Lower lobe of right lung (tissue), 2 donors: ENCODE measurements at regions not wholly inside any gene's neighbourhood (a gene's known extent, or its start where the extent isn't known, plus 50 kb on each side); places are given as distances from the start of the nearest gene placed in this dataset.

Source experiments
- ATAC-seq, 2 donors: fragments of 200-7000 bp; cut with Tn5 transposase; one replicate each; pipeline ENCODE4 v1.9.1; 2020 to 2022; ENCODE audit warnings: mild to moderate bottlenecking in 2 of 2, moderate library complexity in 2 of 2
- DNase-seq: peaks from one replicate; pipeline ENCODE4 v3.0.0-alpha.2; 2020
- H3K27ac ChIP-seq: fragments of 200-600 bp; one replicate; pipeline ENCODE4 v1.8.0; 2022
- H3K27me3 ChIP-seq: fragments of 200-600 bp; one replicate; pipeline ENCODE4 v1.8.0; 2022; ENCODE audit warnings: low read depth
- H3K36me3 ChIP-seq: fragments of 200-600 bp; one replicate; pipeline ENCODE4 v1.8.0; 2022; ENCODE audit warnings: mild to moderate bottlenecking
- H3K4me1 ChIP-seq: fragments of 200-600 bp; one replicate; pipeline ENCODE4 v1.8.0; 2022
- H3K4me3 ChIP-seq: fragments of 200-600 bp; one replicate; pipeline ENCODE4 v1.8.0; 2022; ENCODE audit warnings: mild to moderate bottlenecking
- H3K9me3 ChIP-seq: fragments of 200-600 bp; one replicate; pipeline ENCODE4 v1.8.0; 2022
- CTCF ChIP-seq: fragments of 200-600 bp; IDR thresholded peaks from one replicate; pipeline ENCODE4 v1.8.0; 2022; ENCODE audit warnings: antibody characterized with exemption, mild to moderate bottlenecking
- intact Hi-C: fragments of 100-400 bp; cut with DNase I; formaldehyde crosslinking; loops from one replicate; pipeline ENCODE4 v1.11.0; 2022
- donor health status: DM: no; HTN: yes; CAD: no; lungs with severe emphysema.

DNA sequence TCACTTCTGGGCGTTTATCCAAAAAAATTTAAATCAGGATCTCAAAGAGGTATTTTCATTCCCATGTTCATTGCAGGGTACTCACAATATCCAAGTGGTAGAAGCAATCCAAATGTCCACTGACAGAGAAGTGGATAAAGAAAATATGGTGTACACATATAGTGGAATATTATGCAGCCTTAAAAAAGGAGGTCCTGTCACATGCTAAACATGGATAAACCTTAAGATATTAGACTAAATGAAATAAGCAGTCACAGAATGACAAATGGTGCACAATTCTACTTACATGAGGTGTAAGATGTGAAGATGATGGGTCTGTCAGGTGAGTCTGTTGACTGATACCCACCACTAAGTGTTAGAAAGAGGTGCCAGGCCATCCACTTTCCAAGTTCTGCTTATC, 140.6 kb downstream of the THNSL2 start:
- DNase-seq (no peak), ATAC-seq (no peak)
- H3K27me3 ChIP-seq: no peaks in the 10 kb centered on the region
- H3K36me3 ChIP-seq: no peaks in the 10 kb centered on the region
- intact Hi-C loops: no loop called here
- no peak overlapping the region for H3K4me3 ChIP-seq
- H3K9me3 ChIP-seq: no peaks in the 10 kb centered on the region
- no peak for TF ChIP-seq CTCF
- H3K4me1 ChIP-seq: no peaks in the 10 kb centered on the region
- H3K27ac ChIP-seq: no peak overlapping the region

DNA sequence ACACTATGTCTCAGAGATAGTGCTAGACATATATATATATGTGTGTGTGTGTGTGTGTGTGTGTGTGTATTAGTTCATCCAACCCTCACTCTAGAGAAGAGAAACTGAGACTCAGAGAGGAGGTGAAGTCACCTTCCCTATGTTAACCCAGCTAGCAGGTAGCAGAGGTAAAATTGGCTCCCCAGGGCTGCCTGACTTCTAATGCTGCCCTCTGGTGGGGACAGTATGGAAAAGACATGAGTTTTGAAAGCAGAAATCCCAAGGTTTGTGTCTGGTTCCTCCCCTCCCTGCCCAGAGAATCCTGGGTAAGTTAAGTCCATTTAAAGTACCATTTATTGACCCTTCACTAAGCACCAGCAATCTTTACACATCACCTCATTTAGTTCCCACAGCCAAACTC, 137.7 kb downstream of the THNSL2 start:
- H3K36me3 ChIP-seq: no peaks in the 10 kb centered on the region
- peak in 1 of 2 donors; percentile 56 for ATAC-seq
- H3K4me1 ChIP-seq: no peaks in the 10 kb centered on the region
- no peak for DNase-seq
- H3K27ac ChIP-seq: no peak overlapping the region
- intact Hi-C loops: no loop called here
- TF ChIP-seq CTCF: peak; percentile 25
- H3K4me3 ChIP-seq: no peak overlapping the region
- no peaks in the 10 kb centered on the region for H3K9me3 ChIP-seq
- H3K27me3 ChIP-seq: no peaks in the 10 kb centered on the region

GRCh38 chr2:88303865-88304264, 133.7 kb downstream of the THNSL2 start:
- TF ChIP-seq CTCF: no peak
- Histone ChIP-seq H3K27ac (no peak overlapping the region), H3K27me3 (no peaks in the 10 kb centered on the region), H3K36me3 (no peaks in the 10 kb centered on the region), H3K4me3 (no peak overlapping the region), H3K9me3 (no peaks in the 10 kb centered on the region), H3K4me1 (no peaks in the 10 kb centered on the region)
- ATAC-seq (no peak), DNase-seq (no peak)
- intact Hi-C loops: no loop called here

DNA sequence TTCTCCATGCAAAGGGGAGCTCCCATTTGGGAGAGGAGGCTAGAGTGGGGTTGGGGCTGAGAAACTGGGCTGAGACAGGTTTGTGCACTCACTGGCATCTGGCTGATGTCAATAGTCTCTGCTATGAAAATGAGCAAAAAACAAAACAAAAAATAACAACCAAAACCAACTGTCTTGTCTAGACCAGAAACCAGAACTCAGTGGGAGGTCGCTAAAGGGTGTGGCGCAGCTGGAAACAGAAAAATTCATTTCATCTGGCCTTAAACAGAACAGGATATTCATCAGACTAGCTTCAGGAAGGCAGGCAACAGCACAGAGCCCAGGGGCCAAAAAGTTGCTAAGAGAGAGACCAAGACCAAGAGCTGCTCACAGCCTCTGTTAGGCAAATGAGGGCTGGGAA, 126.1 kb downstream of the THNSL2 start:
- H3K36me3 ChIP-seq: no peaks in the 10 kb centered on the region
- intact Hi-C loops: no loop called here
- DNase-seq (no peak), ATAC-seq (no peak)
- TF ChIP-seq CTCF: no peak
- H3K4me1 ChIP-seq: no peaks in the 10 kb centered on the region
- H3K27ac ChIP-seq: no peak overlapping the region
- no peaks in the 10 kb centered on the region for H3K27me3 ChIP-seq
- H3K4me3 ChIP-seq: no peak overlapping the region
- H3K9me3 ChIP-seq: no peaks in the 10 kb centered on the region

DNA sequence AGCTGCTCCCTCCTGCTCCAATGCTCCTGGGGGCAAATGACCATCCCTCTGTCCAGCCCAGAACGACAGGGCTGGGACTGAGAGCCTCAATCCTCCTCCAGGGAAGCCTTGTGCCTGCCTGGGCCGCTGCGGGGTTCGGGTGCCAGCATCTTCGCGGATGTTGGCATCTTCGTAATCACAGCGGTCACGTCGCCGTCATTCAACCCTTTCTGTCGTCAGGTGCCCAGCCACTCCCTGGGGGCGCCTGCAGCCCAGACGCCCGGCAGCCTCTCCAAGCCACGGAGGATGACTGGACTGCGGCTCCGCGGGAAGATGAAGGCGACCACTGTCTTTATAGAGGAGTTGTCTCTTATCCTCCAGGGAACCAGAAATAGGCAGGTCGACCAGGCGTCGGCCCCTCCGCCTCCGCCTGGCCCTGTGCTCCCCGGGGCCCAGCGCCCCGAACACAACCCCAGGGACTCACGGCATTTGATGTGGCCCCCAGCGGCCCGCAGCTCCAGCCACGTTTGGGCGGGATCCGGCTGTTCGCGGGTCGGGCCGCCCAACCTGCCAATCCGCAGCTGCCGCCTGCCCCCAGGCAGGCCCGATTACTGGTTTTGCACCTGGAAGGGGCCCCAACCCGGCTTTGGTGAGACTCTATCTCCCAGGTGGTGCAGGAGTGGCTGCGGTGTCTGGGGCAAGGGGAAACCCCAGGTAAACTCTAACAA, 113.9 kb downstream of the THNSL2 start:
- peaks cover 25% of the 10 kb centered on the region for H3K27me3 ChIP-seq
- no peaks in the 10 kb centered on the region for H3K36me3 ChIP-seq
- H3K27ac ChIP-seq: no peak overlapping the region
- DNase-seq: no peak
- intact Hi-C loops: no loop called here
- H3K4me3 ChIP-seq: no peak overlapping the region
- no peaks in the 10 kb centered on the region for H3K9me3 ChIP-seq
- no peaks in the 10 kb centered on the region for H3K4me1 ChIP-seq
- no peak for TF ChIP-seq CTCF
- ATAC-seq: no peak
